K562 (cell line): ENCODE measurements at regions not wholly inside any gene's neighbourhood (a gene's known extent, or its start where the extent isn't known, plus 50 kb on each side); places are given as distances from the start of the nearest gene placed in this dataset.
A peak's percentile ranks its signal among the peaks of the same experiment; 100 is the strongest.

ENCODE experiments used
- ATAC-seq: fragments of 200-7000 bp; cut with Tn5 transposase; 3 replicates; pipeline ENCODE4 v1.9.1; 2020; ENCODE audit warnings: moderate library complexity
- BruUV-seq: library from RNA; stranded (reverse); fragments of 400-500 nt; replicated peaks from 2 replicates; lab custom pipeline; 2021; lab: Mats Ljungman, UMichigan
- CTCF ChIA-PET: fragments of 300-600 bp; formaldehyde crosslinking; extraction: SDS; loops from one replicate; lab custom pipeline; 2021; ENCODE audit warnings: low intra/inter-chr PET ratio; lab: Yijun Ruan, JAX
- POLR2A ChIA-PET: fragments of 300-600, 350-650 bp; sonication (Branson Sonifier 250); formaldehyde crosslinking; extraction: SDS; loops from one replicate; lab custom pipeline; 2021; ENCODE audit warnings: antibody characterized with exemption, inconsistent platforms; lab: Yijun Ruan, JAX
- DNase-seq, 4 experiments: peaks; one replicate each; pipeline versions ENCODE4 v3.0.0 to v3.0.0-alpha.2; 2011 to 2018; ENCODE audit warnings: low spot score in 3 of 4, mixed read lengths in 3 of 4; ENCODE audit errors: extremely low read depth in 1 of 4
- FAIRE-seq: peaks from 2 replicates; lab custom pipeline; 2011; peaks lifted over from hg19 to GRCh38; lab: Jason Lieb, UNC
- H2AFZ ChIP-seq: 2 replicates; pipeline ENCODE4 v1.6.0; 2011; ENCODE audit warnings: low read depth, low read length, control low read depth, inconsistent platforms
- H3K27ac ChIP-seq: fragments of 200-600 bp; 3 replicates; pipeline ENCODE4 v1.8.0; 2011; ENCODE audit warnings: low read depth, mild to moderate bottlenecking, control low read depth, inconsistent platforms, low read length, moderate library complexity, mixed read lengths; ENCODE audit errors: extremely low read depth
- H3K27me3 ChIP-seq, 2 experiments: fragments of 300-600 bp in 1 of 2; 2 replicates in 1 of 2; 3 replicates in 1 of 2; pipeline versions ENCODE4 v1.6.0 to v1.8.0; 2011; ENCODE audit warnings: inconsistent platforms in 2 of 2, low read length in 2 of 2, mild to moderate bottlenecking in 1 of 2, mixed read lengths in 1 of 2, moderate library complexity in 1 of 2; ENCODE audit not compliant: control insufficient read depth in 2 of 2, insufficient read depth in 2 of 2
- H3K36me3 ChIP-seq: fragments of 300-600 bp; 3 replicates; pipeline ENCODE4 v1.8.0; 2011; ENCODE audit warnings: mild to moderate bottlenecking, low read length, inconsistent platforms; ENCODE audit not compliant: control insufficient read depth, insufficient read depth
- H3K4me1 ChIP-seq, 2 experiments: fragments of 200-600 bp in 1 of 2; replicated peaks in 1 of 2; 2 replicates in 1 of 2; 3 replicates in 1 of 2; pipeline versions ENCODE4 v1.5.1 to v1.8.0; 2011; ENCODE audit warnings: inconsistent platforms in 2 of 2, low read length in 2 of 2, mild to moderate bottlenecking in 1 of 2, mixed read lengths in 1 of 2, moderate library complexity in 1 of 2; ENCODE audit not compliant: control insufficient read depth in 2 of 2, insufficient read depth in 2 of 2
- H3K4me2 ChIP-seq: 2 replicates; pipeline ENCODE4 v1.6.1; 2011; ENCODE audit warnings: low read length, control low read depth, inconsistent platforms, mixed read lengths; ENCODE audit not compliant: insufficient read depth
- H3K4me3 ChIP-seq: fragments of 200-600 bp; sonication (generic), shearing (Covaris generic); 2 replicates; pipeline ENCODE4 v1.5.1; 2016; ENCODE audit warnings: control low read depth, inconsistent platforms
- H3K79me2 ChIP-seq: fragments of 200-600 bp; 3 replicates; pipeline ENCODE4 v1.8.0; 2011; ENCODE audit warnings: low read length, inconsistent platforms; ENCODE audit not compliant: control insufficient read depth, insufficient read depth
- H3K9ac ChIP-seq, 2 experiments: 2 replicates each; pipeline versions ENCODE4 v1.6.0 to v1.6.1; 2011; ENCODE audit warnings: low read depth in 2 of 2, low read length in 2 of 2, control low read depth in 1 of 2, inconsistent platforms in 1 of 2, mild to moderate bottlenecking in 1 of 2, mixed read lengths in 1 of 2; ENCODE audit not compliant: insufficient read depth in 1 of 2
- H3K9me1 ChIP-seq: one replicate; pipeline ENCODE4 v1.6.0; 2011; ENCODE audit warnings: inconsistent platforms, mild to moderate bottlenecking, low read length, moderate library complexity; ENCODE audit not compliant: control insufficient read depth, insufficient read depth
- H3K9me3 ChIP-seq: replicated peaks from 2 replicates; pipeline ENCODE4 v1.5.1; 2011; ENCODE audit warnings: low read depth, low read length, inconsistent platforms; ENCODE audit not compliant: control insufficient read depth, insufficient read depth
- H4K20me1 ChIP-seq: replicated peaks from 2 replicates; pipeline ENCODE4 v1.6.1; 2011; ENCODE audit warnings: low read length, inconsistent platforms, mixed read lengths; ENCODE audit not compliant: control insufficient read depth, insufficient read depth
- ATF3 ChIP-seq, 2 experiments: fragments of 450-650 bp in 1 of 2; sonication (generic) in 1 of 2; formaldehyde crosslinking in 1 of 2; IDR thresholded peaks in 1 of 2; conservative IDR thresholded peaks in 1 of 2; 2 replicates each; pipeline versions ENCODE4 v1.6.1 to v1.8.1; 2016 to 2023; ENCODE audit warnings: mild to moderate bottlenecking in 2 of 2, moderate library complexity in 2 of 2, inconsistent platforms in 1 of 2, missing genetic modification reagents in 1 of 2
- BRD4 ChIP-seq: fragments of 200-600 bp; sonication (generic); IDR thresholded peaks from 2 replicates; pipeline ENCODE4 v1.6.1; 2017; ENCODE audit warnings: inconsistent platforms
- C11orf30 ChIP-seq: fragments of 450-650 bp; IDR thresholded peaks from 2 replicates; pipeline ENCODE4 v1.6.1; 2016; ENCODE audit warnings: low read depth, mild to moderate bottlenecking
- MAFF ChIP-seq: IDR thresholded peaks from 2 replicates; pipeline ENCODE4 v1.6.1; 2012; ENCODE audit warnings: low read length, improper control_type of control experiment
- MAFG ChIP-seq: fragments of 450-650 bp; conservative IDR thresholded peaks from 2 replicates; pipeline ENCODE4 v1.6.1; 2016; ENCODE audit warnings: missing genetic modification characterization, missing compliant biosample characterization
- MAFK ChIP-seq: IDR thresholded peaks from 2 replicates; pipeline ENCODE4 v1.6.1; 2011; ENCODE audit warnings: low read length, improper control_type of control experiment
- RAD51 ChIP-seq: fragments of 450-650 bp; IDR thresholded peaks from 2 replicates; pipeline ENCODE4 v1.7.1; 2016; ENCODE audit warnings: low read depth, mild to moderate bottlenecking, borderline replicate concordance
- ZNF316 ChIP-seq: fragments of 450-650 bp; IDR thresholded peaks from 2 replicates; pipeline ENCODE4 v1.6.1; 2016
- WGBS: fragments of 100-300 bp; shearing (Covaris generic); methylation state at CpG from one replicate; pipeline ENCODE4 v1.1.6; 2016; ENCODE audit warnings: low coverage, mixed read lengths; ENCODE audit not compliant: insufficient coverage; ENCODE audit errors: missing lambda C conversion rate; 5-methylcytosine and 5-hydroxymethylcytosine counted together
- in situ Hi-C: fragments of 300-500 bp; cut with MboI; formaldehyde crosslinking; loops from 4 replicates; pipeline ENCODE4 v1.15.0; 2018; ENCODE audit warnings: inconsistent platforms, mixed read lengths
- intact Hi-C: fragments of 100-400 bp; cut with micrococcal nuclease; formaldehyde crosslinking; loops from 2 replicates; pipeline ENCODE4 v1.14.2; 2022
- TF ChIP-seq, protein P1 (sequence below): fragments of 250-450 bp; sonication (Bioruptor Pico); IDR thresholded peaks from 2 replicates; pipeline ENCODE4 v1.5.0; 2020; ENCODE audit warnings: mild to moderate bottlenecking, borderline replicate concordance

GRCh38 chr6:138673346-138674014 lies 100.1 kb upstream of the CCDC28A start:
- Histone ChIP-seq H3K9ac (no peak overlapping the region), H3K9me1 (no peaks in the 10 kb centered on the region), H3K4me2 (no peak overlapping the region), H3K27me3 (peaks cover 10 to 23% of the 10 kb centered on the region in 2 experiments; a peak in 4 of 5 replicates), H3K4me3 (no peak overlapping the region), H3K9me3 (no peaks in the 10 kb centered on the region), H4K20me1 (no peaks in the 10 kb centered on the region), H3K36me3 (no peaks in the 10 kb centered on the region), H2AFZ (no peak overlapping the region), H3K27ac (no peak overlapping the region), H3K79me2 (no peaks in the 10 kb centered on the region), H3K4me1 (no peaks in the 10 kb centered on the region)
- ChIA-PET CTCF (no interaction called here), POLR2A (interaction anchor here (1.0 kb wide), 1 partner anchor 23 kb away, joined by 3 read pairs; no protein-coding TSS in a partner anchor)
- intact Hi-C loops, result no loop called here
- WGBS, result 1% methylated on average over 2 of the region's 2 CpGs
- in situ Hi-C loops, result no loop called here
- ATAC-seq (no peak), FAIRE-seq (no peak), DNase-seq (no peak)
- BruUV-seq, result no TSS peak
- TF ChIP-seq RAD51 (no peak), ATF3 (IDR thresholded peaks at IDR 0.05) (no peak), ATF3 (CRISPR knock-in tag; conservative IDR thresholded peaks at IDR 0.05) (no peak), C11orf30 (peak; percentile 74), MAFG (tag) (peak; percentile 76), BRD4 (no peak), MAFF (peak; percentile 62), MAFK (peak; percentile 66; the same call in 1 of the 2 replicates), ZNF316 (peak; percentile 89)
- TF ChIP-seq, protein P1, sequence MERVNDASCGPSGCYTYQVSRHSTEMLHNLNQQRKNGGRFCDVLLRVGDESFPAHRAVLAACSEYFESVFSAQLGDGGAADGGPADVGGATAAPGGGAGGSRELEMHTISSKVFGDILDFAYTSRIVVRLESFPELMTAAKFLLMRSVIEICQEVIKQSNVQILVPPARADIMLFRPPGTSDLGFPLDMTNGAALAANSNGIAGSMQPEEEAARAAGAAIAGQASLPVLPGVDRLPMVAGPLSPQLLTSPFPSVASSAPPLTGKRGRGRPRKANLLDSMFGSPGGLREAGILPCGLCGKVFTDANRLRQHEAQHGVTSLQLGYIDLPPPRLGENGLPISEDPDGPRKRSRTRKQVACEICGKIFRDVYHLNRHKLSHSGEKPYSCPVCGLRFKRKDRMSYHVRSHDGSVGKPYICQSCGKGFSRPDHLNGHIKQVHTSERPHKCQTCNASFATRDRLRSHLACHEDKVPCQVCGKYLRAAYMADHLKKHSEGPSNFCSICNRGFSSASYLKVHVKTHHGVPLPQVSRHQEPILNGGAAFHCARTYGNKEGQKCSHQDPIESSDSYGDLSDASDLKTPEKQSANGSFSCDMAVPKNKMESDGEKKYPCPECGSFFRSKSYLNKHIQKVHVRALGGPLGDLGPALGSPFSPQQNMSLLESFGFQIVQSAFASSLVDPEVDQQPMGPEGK (CRISPR knock-in tag), result no peak
